Fibroblast of skin of right quadriceps (primary cell): ENCODE measurements at regions not wholly inside any gene's neighbourhood (a gene's known extent, or its start where the extent isn't known, plus 50 kb on each side); places are given as distances from the start of the nearest gene placed in this dataset.

ENCODE experiments used
- DNase-seq: peaks from one replicate; pipeline ENCODE4 v3.0.0-alpha.2; 2013

- peak; percentile 98 for DNase-seq
Measured at GRCh38 chr9:86721843-86722705, 225.2 kb downstream of the GAS1 start.

- peak; percentile 63 for DNase-seq
Measured at GRCh38 chr9:86721226-86721781, 226.0 kb downstream of the GAS1 start.

- no peak for DNase-seq
Measured at GRCh38 chr9:86720639-86721225, 226.6 kb downstream of the GAS1 start.

GRCh38 chr9:86718388-86719049 lies 228.8 kb downstream of the GAS1 start:
- no peak for DNase-seq

GRCh38 chr9:86716326-86716922 lies 230.9 kb downstream of the GAS1 start:
- DNase-seq, result peak; percentile 44

GRCh38 chr9:86714999-86715398 lies 232.3 kb downstream of the GAS1 start:
- DNase-seq, result peak; percentile 85

GRCh38 chr9:86713970-86714369 lies 233.3 kb downstream of the GAS1 start:
- peak; percentile 82 for DNase-seq

- DNase-seq, result peak; percentile 88
Measured at GRCh38 chr9:86713470-86713869, 233.8 kb downstream of the GAS1 start.

- no peak for DNase-seq
Measured at GRCh38 chr9:86708918-86709835, 238.1 kb downstream of the GAS1 start.

- no peak for DNase-seq
Measured at GRCh38 chr9:86707932-86708510, 239.3 kb downstream of the GAS1 start.

- DNase-seq, result peak; percentile 69
Measured at GRCh38 chr9:86706391-86706790, 240.9 kb downstream of the GAS1 start.

GRCh38 chr9:86705490-86705889 lies 241.8 kb downstream of the GAS1 start:
- peak; percentile 75 for DNase-seq

GRCh38 chr9:86703346-86703745 lies 244.0 kb downstream of the GAS1 start:
- DNase-seq, result no peak

- peak; percentile 79 for DNase-seq
Measured at GRCh38 chr9:86700629-86701028, 246.7 kb downstream of the GAS1 start.

- DNase-seq, result no peak
Measured at GRCh38 chr9:86697999-86698398, 249.3 kb downstream of the GAS1 start.

GRCh38 chr9:86697213-86697612 lies 250.1 kb downstream of the GAS1 start:
- DNase-seq, result peak; percentile 52

GRCh38 chr9:86695910-86696424 lies 251.3 kb downstream of the GAS1 start:
- peak; percentile 55 for DNase-seq

- no peak for DNase-seq
Measured at GRCh38 chr9:86690034-86690433, 257.3 kb downstream of the GAS1 start.

GRCh38 chr9:86687788-86688187 lies 259.5 kb downstream of the GAS1 start:
- peak; percentile 23 for DNase-seq

GRCh38 chr9:86685556-86685955 lies 261.8 kb downstream of the GAS1 start:
- no peak for DNase-seq

GRCh38 chr9:86684148-86684547 lies 263.2 kb downstream of the GAS1 start:
- DNase-seq, result no peak
